HG02870 (cell line): ENCODE measurements at regions not wholly inside any gene's neighbourhood (a gene's known extent, or its start where the extent isn't known, plus 50 kb on each side); places are given as distances from the start of the nearest gene placed in this dataset.
"Not testable (repeated sequence)": the region's sequence is repeated elsewhere in the genome, so short reads cannot be mapped to it uniquely, and the experiment has no call there.

Experiments
- ATAC-seq: cut with Tn5 transposase; IDR thresholded peaks from one replicate; pipeline ENCODE4 v1.9.1; 2021; ENCODE audit warnings: mild to moderate bottlenecking, moderate library complexity; ENCODE audit not compliant: unreplicated experiment

DNA sequence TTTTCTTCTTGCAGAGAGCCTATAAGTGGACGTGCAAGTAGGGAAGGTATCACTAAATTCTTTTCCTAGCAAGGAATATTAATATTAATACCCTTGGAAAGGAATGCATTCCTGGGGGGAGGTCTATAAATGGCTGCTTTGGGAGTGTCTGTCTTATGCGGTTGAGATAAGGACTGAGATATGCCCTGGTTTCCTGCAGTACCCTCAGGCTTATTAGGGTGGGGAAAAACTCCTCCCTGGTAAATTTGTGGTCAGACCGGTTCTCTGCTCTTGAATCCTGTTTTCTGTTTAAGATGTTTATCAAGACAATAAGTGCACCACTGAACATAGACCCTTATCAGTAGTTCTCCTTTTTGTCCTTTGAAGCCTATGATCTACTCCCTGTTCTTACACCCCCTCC lies 155.2 kb downstream of the COPS8 start:
- not testable (repeated sequence) for ATAC-seq

DNA sequence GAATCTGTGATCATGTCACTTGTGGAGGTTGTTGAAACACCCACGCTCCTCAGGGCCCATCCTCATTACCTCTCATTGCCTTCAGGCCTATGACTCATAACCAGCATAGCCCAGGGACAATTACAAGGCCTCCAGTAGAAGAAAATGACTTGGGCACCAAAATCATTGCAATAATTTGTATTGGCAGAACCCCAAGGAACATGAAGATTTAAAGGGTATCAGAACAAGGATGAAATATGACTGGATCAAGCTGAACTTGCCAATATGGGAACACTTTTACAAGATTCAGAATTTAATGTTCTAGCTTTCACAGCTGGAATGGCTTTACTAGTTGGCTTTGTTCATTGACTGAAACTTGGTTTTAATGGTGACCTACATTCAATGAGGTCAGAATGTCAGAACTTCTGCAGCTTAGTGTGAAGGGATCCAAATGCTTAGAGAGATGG lies 156.4 kb downstream of the COPS8 start:
- no peak for ATAC-seq

- no peak for ATAC-seq
Observed at GRCh38 chr2:237243487-237243886, 157.8 kb downstream of the COPS8 start.

DNA sequence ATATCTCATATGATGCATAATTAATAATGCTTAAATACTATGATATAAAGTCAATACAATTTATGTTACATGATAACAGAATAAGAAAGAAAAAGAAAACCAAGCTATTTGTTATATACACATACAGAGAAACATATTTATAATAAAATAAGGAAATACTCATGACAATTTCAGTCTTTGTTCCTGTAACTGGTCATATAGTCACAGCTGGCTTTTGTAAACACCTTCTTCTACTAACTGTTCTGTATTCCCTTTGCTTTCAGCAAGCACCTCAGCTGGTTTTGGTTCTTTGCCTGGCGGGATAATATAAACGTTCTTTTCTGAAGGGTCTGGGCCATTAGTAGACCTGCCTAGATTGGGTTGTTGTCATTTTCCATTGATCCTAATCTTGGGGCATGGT lies 158.5 kb downstream of the COPS8 start:
- ATAC-seq: no peak

- no peak for ATAC-seq
Observed at GRCh38 chr2:237244976-237245646, 159.4 kb downstream of the COPS8 start.

GRCh38 chr2:237250599-237250998 lies 163.4 kb downstream of the COL6A3 start:
- no peak for ATAC-seq

DNA sequence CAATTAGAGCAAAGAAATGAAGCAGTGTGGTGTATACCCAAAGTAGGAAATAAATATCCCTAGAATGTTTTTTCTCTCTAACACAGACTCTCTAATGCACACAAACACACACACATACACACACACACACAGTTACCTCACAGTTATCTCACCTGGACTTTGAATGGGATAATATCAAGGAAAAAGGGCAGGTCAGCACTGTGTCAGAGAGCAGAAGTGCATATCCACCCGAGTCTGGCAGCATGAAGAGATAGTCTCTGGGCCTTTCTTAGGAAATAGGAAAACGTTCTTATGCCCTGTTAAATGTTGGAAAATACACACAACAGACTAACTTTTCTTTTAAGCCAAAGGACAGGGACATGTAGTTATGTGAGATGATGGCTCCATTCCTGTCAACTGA lies 162.0 kb downstream of the COL6A3 start:
- ATAC-seq: no peak

DNA sequence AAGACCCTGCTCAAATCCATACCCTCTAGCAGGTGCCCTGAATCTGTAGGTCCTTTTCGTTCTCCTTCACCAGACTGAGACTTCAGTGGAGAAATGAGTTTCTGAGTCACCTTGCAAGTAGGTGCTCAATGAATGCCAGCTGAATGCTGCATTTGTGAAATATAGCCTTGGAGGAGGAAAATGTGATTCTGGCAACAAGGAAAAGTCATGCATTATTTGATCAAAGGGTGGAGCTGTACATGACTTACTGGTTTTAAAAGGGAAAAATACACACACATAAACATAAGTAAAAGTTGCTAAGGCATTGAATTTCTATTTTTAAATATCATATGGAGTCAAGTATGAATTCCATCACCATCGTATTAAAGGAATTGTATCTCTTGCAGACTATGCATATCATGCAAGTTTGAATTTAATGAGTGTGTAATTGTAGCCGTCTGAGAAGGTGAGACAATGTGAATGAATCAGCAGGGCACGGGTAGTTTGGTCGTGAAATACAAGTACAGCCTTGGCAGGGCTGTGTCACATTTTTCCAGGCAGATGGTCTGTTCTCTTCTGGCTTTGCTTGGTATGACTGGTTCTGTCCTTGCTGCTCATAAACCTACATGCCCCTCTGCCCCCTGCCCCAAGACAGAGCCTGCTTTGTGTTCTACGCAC lies 160.8 kb downstream of the COL6A3 start:
- no peak for ATAC-seq

GRCh38 chr2:237254369-237254861 lies 159.5 kb downstream of the COL6A3 start:
- no peak for ATAC-seq

- no peak for ATAC-seq
Observed at GRCh38 chr2:237254911-237255578, 158.9 kb downstream of the COL6A3 start.

DNA sequence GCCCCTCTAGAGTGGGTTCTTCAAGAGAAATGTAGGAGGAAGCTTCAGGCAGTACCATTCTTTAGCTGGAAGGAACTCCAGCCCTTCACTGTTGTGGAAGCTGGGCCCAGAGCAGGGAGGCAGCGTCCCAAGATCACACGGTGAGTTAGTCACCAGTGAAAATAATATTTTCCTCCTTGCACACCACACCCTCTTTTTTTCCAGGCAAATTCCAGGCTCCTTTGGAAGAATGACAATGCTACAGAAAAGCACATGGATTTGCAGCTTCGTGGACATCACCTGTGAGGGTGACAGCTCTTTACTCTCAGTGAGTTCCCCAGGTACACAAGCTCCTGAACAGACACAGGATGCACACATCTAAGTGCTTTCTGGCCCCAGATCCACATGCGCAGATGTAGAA lies 157.1 kb downstream of the COL6A3 start:
- ATAC-seq: no peak

- ATAC-seq: no peak
Observed at GRCh38 chr2:237257471-237257951, 156.5 kb downstream of the COL6A3 start.

DNA sequence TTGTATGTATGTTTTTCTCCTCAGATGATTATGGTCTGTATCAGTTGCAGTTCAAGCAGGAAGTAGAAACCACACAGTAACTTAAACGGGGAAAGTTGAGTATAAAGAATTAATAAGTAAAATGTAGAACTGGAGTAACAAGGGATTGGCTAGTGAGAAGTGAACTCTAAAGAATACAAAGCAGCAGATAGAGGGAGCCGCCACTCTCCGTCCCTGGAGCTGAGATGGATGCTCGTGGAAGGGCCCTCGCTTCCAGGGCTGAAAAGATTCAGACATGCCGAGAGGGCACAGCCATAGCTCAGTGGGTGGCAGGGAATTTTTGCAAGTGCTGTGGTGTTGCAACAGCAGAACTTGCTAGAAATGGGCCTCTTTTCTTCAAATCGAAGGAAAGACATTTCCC lies 155.8 kb downstream of the COL6A3 start:
- no peak for ATAC-seq

GRCh38 chr2:237258615-237259014 lies 155.3 kb downstream of the COL6A3 start:
- no peak for ATAC-seq

- no peak for ATAC-seq
Observed at GRCh38 chr2:237259201-237259600, 154.8 kb downstream of the COL6A3 start.

DNA sequence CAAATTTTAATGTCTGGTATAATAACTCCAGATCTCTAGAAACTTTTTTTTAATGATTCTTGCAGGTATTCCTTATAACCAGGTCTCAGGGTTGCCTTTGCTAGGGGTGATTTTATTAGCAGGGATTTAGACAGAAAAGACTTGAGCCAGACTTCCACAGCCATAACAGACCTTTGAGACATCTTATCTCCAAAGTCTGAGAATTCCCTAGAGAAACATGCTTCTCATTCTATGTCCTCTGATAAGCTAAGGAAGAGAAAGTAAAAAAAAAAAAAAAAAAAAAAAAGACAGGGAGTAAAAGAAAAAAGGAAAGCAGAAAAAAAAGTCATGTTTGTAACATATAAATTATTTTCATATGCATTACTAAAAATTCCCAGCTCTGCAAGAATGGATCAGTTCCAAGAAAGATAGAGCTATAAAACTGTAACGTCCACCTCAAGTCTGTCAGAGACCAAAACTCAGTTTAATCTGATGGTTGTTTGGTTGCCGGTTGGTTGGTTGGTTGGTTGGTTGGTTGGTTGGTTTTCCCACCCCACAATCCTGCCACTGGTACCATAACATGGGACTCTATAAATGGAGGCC lies 153.8 kb downstream of the COL6A3 start:
- ATAC-seq: no peak

DNA sequence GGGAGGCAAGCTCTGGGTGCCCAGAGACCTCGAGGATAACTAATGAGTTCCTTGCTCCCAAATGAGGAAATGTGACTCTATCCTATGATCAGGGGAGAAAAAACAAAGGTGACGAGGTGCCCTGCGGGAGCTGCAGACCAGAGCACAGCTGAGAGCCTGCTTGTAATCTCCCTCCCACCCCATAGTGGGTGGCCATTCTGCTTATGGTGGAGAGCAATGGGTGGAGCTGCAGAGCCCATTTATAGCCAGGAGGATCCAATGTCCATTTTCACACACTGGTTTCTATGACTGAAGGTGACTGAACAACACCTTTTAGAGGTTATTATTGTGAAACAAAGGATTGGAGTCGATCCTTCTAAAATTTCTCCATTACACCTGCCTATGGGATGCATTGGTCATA lies 153.3 kb downstream of the COL6A3 start:
- no peak for ATAC-seq

DNA sequence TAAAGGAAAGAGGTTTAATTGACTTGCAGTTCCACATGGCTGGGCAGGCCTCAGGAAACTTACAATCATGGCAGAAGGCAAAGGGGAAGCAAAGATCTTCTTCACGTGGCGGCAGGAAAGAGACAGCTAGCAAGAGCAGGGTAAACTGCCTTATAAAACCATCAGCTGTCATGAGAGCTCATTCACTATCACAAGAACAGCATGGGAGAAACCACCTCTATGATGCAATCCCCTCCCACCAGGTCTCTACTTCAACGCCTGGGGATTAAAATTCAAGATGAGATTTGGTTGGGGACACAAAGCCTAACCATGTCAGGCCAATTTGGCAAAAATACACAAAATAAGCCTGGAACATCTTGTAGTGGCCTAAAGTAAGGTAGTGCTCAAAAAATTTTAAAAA lies 152.6 kb downstream of the COL6A3 start:
- no peak for ATAC-seq

DNA sequence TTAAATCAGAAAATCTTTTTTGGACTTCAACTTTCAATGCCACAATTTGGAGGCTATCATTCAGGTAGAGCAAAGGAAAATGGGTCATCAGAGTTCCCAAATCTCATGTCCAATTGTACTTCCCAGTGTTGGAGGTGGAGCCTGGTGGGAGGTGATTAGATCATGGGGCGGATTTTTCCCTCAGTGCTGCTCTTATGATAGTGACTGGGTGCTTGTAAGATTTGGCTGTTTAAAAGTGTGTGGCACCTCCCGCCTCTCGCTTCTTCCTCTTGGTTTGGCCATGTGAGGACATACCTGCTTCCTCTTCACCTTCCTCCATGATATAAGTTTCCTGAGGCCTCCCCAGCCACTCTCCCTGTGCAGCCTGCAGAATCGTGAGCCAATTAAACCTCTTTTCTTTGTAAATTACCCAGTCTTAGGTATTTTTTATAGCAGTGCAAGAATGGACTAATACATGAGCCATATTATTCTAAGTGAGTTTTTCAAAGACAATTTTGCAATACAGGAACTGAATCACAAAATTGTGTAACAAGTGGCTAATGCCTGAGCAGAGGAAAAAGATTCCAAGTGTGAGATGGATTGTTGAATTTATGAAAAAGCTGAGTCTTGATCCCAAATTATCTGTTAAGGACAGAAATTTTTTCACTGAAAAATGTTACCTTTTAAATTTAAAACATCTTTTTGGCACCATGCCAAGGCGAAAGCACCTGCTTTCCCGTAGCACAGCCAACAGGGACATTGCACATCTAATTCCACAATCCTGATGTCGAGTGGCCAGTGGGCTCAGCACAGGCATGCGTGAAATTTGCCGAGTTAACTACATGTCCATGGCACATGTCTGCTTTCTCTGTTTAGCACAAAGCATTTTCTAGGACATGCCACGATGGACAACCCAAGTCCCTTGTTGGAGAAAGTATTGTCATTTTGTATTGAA lies 150.9 kb downstream of the COL6A3 start:
- no peak for ATAC-seq

DNA sequence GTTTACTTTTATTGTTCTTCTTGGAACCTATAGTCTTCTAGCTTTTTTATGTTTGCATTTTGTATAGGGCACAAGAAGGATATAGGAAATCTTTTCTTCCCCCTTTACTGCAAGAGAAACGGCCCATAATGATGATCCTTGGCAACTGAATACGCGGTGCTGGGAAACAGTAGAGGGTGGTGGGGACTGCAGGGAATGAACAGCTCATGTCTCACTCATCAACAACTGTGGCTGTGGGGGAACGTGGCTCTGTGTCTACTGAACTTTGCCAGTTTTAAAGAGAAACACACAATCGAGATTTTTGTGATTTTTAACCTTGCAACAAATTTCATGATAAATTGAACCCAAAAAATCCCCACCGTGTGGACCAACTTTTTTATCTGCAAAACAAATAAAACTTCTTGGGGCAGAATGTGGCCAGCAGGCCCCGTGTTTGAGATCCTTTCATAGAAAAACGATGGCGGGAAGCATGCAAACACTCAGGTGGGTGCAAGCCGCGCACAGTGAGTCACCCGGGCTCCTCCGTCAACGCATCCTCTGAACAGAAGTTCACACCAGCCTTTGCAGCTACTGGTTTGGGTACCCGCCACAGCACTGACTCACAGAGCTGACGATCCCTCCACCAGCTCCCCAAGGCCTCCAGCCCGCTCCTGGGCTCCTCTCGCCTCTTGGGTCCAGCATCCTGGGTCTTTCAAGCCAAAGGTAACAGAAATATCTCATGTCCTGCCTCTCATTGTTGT lies 149.3 kb downstream of the COL6A3 start:
- no peak for ATAC-seq
